ENCODE measurements at regions not wholly inside any gene's neighbourhood (a gene's known extent, or its start where the extent isn't known, plus 50 kb on each side); places are given as distances from the start of the nearest gene placed in this dataset.

- TF ChIP-seq CTCF (IDR thresholded peaks at IDR 0.05; ENCODE audit: poor library complexity, severe bottlenecking) (no peak), EP300 (conservative IDR thresholded peaks at IDR 0.05; ENCODE audit: poor library complexity, severe bottlenecking) (no peak), MXI1 (conservative IDR thresholded peaks at IDR 0.05; ENCODE audit: poor library complexity, severe bottlenecking) (no peak), EZH2 (IDR thresholded peaks at IDR 0.05; ENCODE audit: borderline replicate concordance, insufficient read depth, low read length, poor library complexity, severe bottlenecking) (no peak), REST (IDR thresholded peaks at IDR 0.05; ENCODE audit: borderline replicate concordance) (no peak)
Observed at GRCh38 chr4:107213410-107213809, 177.3 kb upstream of the DKK2 start.

Measured in neural cell (in vitro differentiated cells).